HepG2 (cell line): ENCODE measurements at regions not wholly inside any gene's neighbourhood (a gene's known extent, or its start where the extent isn't known, plus 50 kb on each side); places are given as distances from the start of the nearest gene placed in this dataset.

Experiments
- ATAC-seq: fragments of 200-7000 bp; cut with Tn5 transposase; 3 replicates; pipeline ENCODE4 v1.9.1; 2020; ENCODE audit warnings: mild to moderate bottlenecking, moderate library complexity
- BruUV-seq: library from RNA; stranded (reverse); fragments of 400-500 nt; replicated peaks from 2 replicates; lab custom pipeline; 2021; lab: Mats Ljungman, UMichigan
- CTCF ChIA-PET: fragments of 300-600 bp; formaldehyde crosslinking; extraction: SDS; loops from one replicate; lab custom pipeline; 2021; ENCODE audit warnings: low total read pairs, inconsistent platforms, low intra/inter-chr PET ratio; lab: Yijun Ruan, JAX
- POLR2A ChIA-PET: fragments of 350-600 bp; sonication (Branson Sonifier 250); formaldehyde crosslinking; loops from one replicate; lab custom pipeline; 2020; ENCODE audit warnings: antibody characterized with exemption, inconsistent platforms; lab: Yijun Ruan, JAX
- DNase-seq: peaks from one replicate; pipeline ENCODE4 v3.0.0-alpha.2; 2015; ENCODE audit warnings: low spot score
- FAIRE-seq: peaks from 3 replicates; lab custom pipeline; 2011; peaks lifted over from hg19 to GRCh38; lab: Jason Lieb, UNC
- H2AFZ ChIP-seq: one replicate; pipeline ENCODE4 v1.6.1; 2011; ENCODE audit warnings: low read length, inconsistent platforms
- H3K27ac ChIP-seq: fragments of 300-600 bp; 3 replicates; pipeline ENCODE4 v1.8.0; 2011; ENCODE audit warnings: mixed run types, mild to moderate bottlenecking, mixed read lengths, low read length, inconsistent platforms; ENCODE audit not compliant: insufficient read depth; ENCODE audit errors: extremely low read length
- H3K27me3 ChIP-seq, 2 experiments: fragments of 200-600 bp in 1 of 2; 2 replicates in 1 of 2; 3 replicates in 1 of 2; pipeline versions ENCODE4 v1.6.0 to v1.8.0; 2011; ENCODE audit warnings: low read length in 2 of 2, mild to moderate bottlenecking in 2 of 2, moderate library complexity in 2 of 2, inconsistent platforms in 1 of 2; ENCODE audit not compliant: insufficient read depth in 2 of 2, control insufficient read depth in 1 of 2
- H3K36me3 ChIP-seq, 2 experiments: fragments of 200-600 bp in 1 of 2; replicated peaks in 1 of 2; 2 replicates in 1 of 2; 3 replicates in 1 of 2; pipeline versions ENCODE4 v1.5.1 to v1.8.0; 2011; ENCODE audit warnings: low read length in 2 of 2, inconsistent platforms in 1 of 2; ENCODE audit not compliant: insufficient read depth in 2 of 2, control insufficient read depth in 1 of 2
- H3K4me1 ChIP-seq: 2 replicates; pipeline ENCODE4 v1.5.1; 2012; ENCODE audit warnings: low read length, inconsistent platforms; ENCODE audit not compliant: insufficient read depth
- H3K4me2 ChIP-seq: 2 replicates; pipeline ENCODE4 v1.6.0; 2011; ENCODE audit warnings: low read depth, low read length, inconsistent platforms
- H3K4me3 ChIP-seq, 3 experiments: fragments of 200-600 bp in 1 of 3; sonication (generic), shearing (Covaris generic) in 1 of 3; replicated peaks in 1 of 3; 2 replicates each; pipeline ENCODE4 v1.5.1; 2011 to 2016; ENCODE audit warnings: low read length in 3 of 3, inconsistent platforms in 2 of 3, low read depth in 2 of 3, mild to moderate bottlenecking in 2 of 3, control low read depth in 1 of 3, mixed read lengths in 1 of 3; ENCODE audit not compliant: insufficient read depth in 1 of 3
- H3K79me2 ChIP-seq: one replicate; pipeline ENCODE4 v1.6.1; 2011; ENCODE audit warnings: low read length, inconsistent platforms; ENCODE audit not compliant: insufficient read depth
- H3K9ac ChIP-seq: 2 replicates; pipeline ENCODE4 v1.6.0; 2011; ENCODE audit warnings: mild to moderate bottlenecking, low read depth, low read length, inconsistent platforms; ENCODE audit not compliant: insufficient read depth
- H3K9me3 ChIP-seq: 2 replicates; pipeline ENCODE4 v1.5.1; 2012; ENCODE audit warnings: mild to moderate bottlenecking, low read length
- H4K20me1 ChIP-seq: 2 replicates; pipeline ENCODE4 v1.6.0; 2011; ENCODE audit warnings: inconsistent platforms, mild to moderate bottlenecking, low read length, moderate library complexity; ENCODE audit not compliant: insufficient read depth
- AKAP8 ChIP-seq: sonication (generic); formaldehyde crosslinking; IDR thresholded peaks from 2 replicates; pipeline ENCODE4 v1.5.1; 2020; ENCODE audit warnings: mild to moderate bottlenecking, missing genetic modification reagents
- ATF1 ChIP-seq: IDR thresholded peaks from 2 replicates; pipeline ENCODE4 v1.6.1; 2016; ENCODE audit warnings: mild to moderate bottlenecking, control low read depth
- MIXL1 ChIP-seq: IDR thresholded peaks from 2 replicates; pipeline ENCODE4 v1.6.1; 2016
- POLR2AphosphoS5 ChIP-seq: IDR thresholded peaks from 2 replicates; pipeline ENCODE4 v1.6.1; 2012; ENCODE audit warnings: low read depth, low read length
- REL ChIP-seq: sonication (generic); formaldehyde crosslinking; conservative IDR thresholded peaks from 2 replicates; pipeline ENCODE4 v1.8.0; 2022; ENCODE audit warnings: mild to moderate bottlenecking, missing genetic modification reagents, moderate library complexity
- REXO4 ChIP-seq: sonication (generic); formaldehyde crosslinking; IDR thresholded peaks from 2 replicates; pipeline ENCODE4 v1.8.0; 2022; ENCODE audit warnings: missing genetic modification reagents, mild to moderate bottlenecking, borderline replicate concordance
- SIN3A ChIP-seq: IDR thresholded peaks from 2 replicates; pipeline ENCODE4 v1.6.1; 2011; ENCODE audit warnings: low read depth, mild to moderate bottlenecking, control low read depth, low read length, borderline replicate concordance
- TAF15 ChIP-seq: fragments of 200-400 bp; formaldehyde crosslinking; IDR thresholded peaks from one replicate; pipeline ENCODE4 v1.6.1; 2018; ENCODE audit warnings: mild to moderate bottlenecking, low read depth, low read length; ENCODE audit not compliant: poor library complexity, severe bottlenecking
- ZBTB1 ChIP-seq: sonication (generic); formaldehyde crosslinking; IDR thresholded peaks from 2 replicates; pipeline ENCODE4 v1.4.0; 2020; ENCODE audit warnings: missing genetic modification reagents, borderline replicate concordance
- ZNF12 ChIP-seq: sonication (generic); formaldehyde crosslinking; IDR thresholded peaks from 2 replicates; pipeline ENCODE4 v1.5.0; 2020; ENCODE audit warnings: missing genetic modification reagents
- ZNF124 ChIP-seq: sonication (generic); formaldehyde crosslinking; IDR thresholded peaks from 2 replicates; pipeline ENCODE4 v1.4.0; 2020; ENCODE audit warnings: missing genetic modification reagents
- ZNF33A ChIP-seq: sonication (generic); formaldehyde crosslinking; IDR thresholded peaks from 2 replicates; pipeline ENCODE4 v1.5.1; 2020; ENCODE audit warnings: missing genetic modification reagents, mild to moderate bottlenecking, moderate library complexity, borderline replicate concordance
- ZNF660 ChIP-seq: sonication (generic); formaldehyde crosslinking; IDR thresholded peaks from 2 replicates; pipeline ENCODE4 v1.5.1; 2020; ENCODE audit warnings: mild to moderate bottlenecking, low read depth, missing genetic modification reagents, borderline replicate concordance
- WGBS: methylation state at CpG from one replicate; pipeline ENCODE4 v1.1.6; 2017; ENCODE audit warnings: low lambda C conversion rate; 5-methylcytosine and 5-hydroxymethylcytosine counted together
- in situ Hi-C: cut with HindIII; loops from 2 replicates; pipeline ENCODE4 v1.10.0; 2017; ENCODE audit warnings: low pct_unique_long_range_greater_than_20kb; ENCODE audit not compliant: extremely low pct_ligation_motif_present
- intact Hi-C: fragments of 100-400 bp; cut with micrococcal nuclease; formaldehyde crosslinking; loops from one replicate; pipeline ENCODE4 v1.10.0; 2022; ENCODE audit not compliant: unreplicated experiment
- TF ChIP-seq, protein P1 (sequence below): sonication (generic); formaldehyde crosslinking; IDR thresholded peaks from 2 replicates; pipeline ENCODE4 v1.9.0; 2021; ENCODE audit warnings: missing genetic modification reagents, mild to moderate bottlenecking, borderline replicate concordance
- TF ChIP-seq, protein P2 (sequence below): sonication (generic); formaldehyde crosslinking; IDR thresholded peaks from 2 replicates; pipeline ENCODE4 v1.9.0; 2021; ENCODE audit warnings: missing genetic modification reagents, mild to moderate bottlenecking, borderline replicate concordance
- TF ChIP-seq, protein P3 (sequence below): fragments of 450-650 bp; IDR thresholded peaks from 2 replicates; pipeline ENCODE4 v1.6.1; 2017; ENCODE audit warnings: mild to moderate bottlenecking
- TF ChIP-seq, protein P4 (sequence below): sonication (generic); formaldehyde crosslinking; IDR thresholded peaks from 2 replicates; pipeline ENCODE4 v1.4.0; 2020; ENCODE audit warnings: missing genetic modification reagents

DNA sequence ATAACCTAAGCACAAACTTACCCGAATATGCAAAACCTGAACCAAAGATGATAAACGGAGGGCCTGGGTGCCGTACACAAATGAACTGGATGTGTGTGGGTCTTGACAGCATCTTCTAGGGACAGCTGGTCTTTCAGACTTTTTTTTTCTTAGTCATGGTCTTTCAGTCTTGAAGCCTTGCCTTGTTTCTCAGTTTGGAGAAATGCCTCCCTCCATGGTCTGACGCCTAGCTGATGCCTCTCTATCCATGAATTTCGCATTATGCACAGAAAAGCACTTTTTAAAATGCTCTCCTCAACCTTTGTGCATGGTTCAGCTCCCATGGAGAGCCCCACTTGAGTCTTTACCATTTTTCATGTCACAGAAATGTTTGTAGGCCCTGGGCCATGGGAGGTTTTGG is 52.8 kb upstream of the LYRM9 start:
- Histone ChIP-seq H4K20me1 (no peaks in the 10 kb centered on the region), H3K4me3 (no peak overlapping the region), H3K4me1 (no peaks in the 10 kb centered on the region), H3K79me2 (no peaks in the 10 kb centered on the region), H3K9ac (no peak overlapping the region), H3K27me3 (no peaks in the 10 kb centered on the region; a peak in 1 of 5 replicates), H3K9me3 (no peaks in the 10 kb centered on the region), H3K27ac (no peak overlapping the region), H2AFZ (no peak overlapping the region), H3K4me2 (no peak overlapping the region)
- intact Hi-C loops: no loop called here
- no peak for FAIRE-seq
- in situ Hi-C loops: no loop called here
- 30% methylated on average over 5 of the region's 5 CpGs for WGBS
- POLR2A ChIA-PET: no interaction called here
- DNase-seq: no peak
- no TSS peak for BruUV-seq
- ATAC-seq: no peak
- TF ChIP-seq MIXL1 (CRISPR knock-in tag): no peak
- no peak for TF ChIP-seq SIN3A
- TF ChIP-seq, protein P1, sequence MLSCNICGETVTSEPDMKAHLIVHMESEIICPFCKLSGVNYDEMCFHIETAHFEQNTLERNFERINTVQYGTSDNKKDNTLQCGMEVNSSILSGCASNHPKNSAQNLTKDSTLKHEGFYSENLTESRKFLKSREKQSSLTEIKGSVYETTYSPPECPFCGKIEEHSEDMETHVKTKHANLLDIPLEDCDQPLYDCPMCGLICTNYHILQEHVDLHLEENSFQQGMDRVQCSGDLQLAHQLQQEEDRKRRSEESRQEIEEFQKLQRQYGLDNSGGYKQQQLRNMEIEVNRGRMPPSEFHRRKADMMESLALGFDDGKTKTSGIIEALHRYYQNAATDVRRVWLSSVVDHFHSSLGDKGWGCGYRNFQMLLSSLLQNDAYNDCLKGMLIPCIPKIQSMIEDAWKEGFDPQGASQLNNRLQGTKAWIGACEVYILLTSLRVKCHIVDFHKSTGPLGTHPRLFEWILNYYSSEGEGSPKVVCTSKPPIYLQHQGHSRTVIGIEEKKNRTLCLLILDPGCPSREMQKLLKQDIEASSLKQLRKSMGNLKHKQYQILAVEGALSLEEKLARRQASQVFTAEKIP (CRISPR knock-in tag): no peak
- TF ChIP-seq AKAP8 (CRISPR knock-in tag): no peak
- no peak for TF ChIP-seq REL (CRISPR knock-in tag)
- TF ChIP-seq ZNF12 (CRISPR knock-in tag): no peak
- TF ChIP-seq, protein P2, sequence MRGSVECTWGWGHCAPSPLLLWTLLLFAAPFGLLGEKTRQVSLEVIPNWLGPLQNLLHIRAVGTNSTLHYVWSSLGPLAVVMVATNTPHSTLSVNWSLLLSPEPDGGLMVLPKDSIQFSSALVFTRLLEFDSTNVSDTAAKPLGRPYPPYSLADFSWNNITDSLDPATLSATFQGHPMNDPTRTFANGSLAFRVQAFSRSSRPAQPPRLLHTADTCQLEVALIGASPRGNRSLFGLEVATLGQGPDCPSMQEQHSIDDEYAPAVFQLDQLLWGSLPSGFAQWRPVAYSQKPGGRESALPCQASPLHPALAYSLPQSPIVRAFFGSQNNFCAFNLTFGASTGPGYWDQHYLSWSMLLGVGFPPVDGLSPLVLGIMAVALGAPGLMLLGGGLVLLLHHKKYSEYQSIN (CRISPR knock-in tag): no peak
- TF ChIP-seq ZNF660 (CRISPR knock-in tag): no peak
- TF ChIP-seq ZNF33A (CRISPR knock-in tag): no peak
- no peak for TF ChIP-seq TAF15
- no peak for TF ChIP-seq ZNF124
- TF ChIP-seq, protein P3, sequence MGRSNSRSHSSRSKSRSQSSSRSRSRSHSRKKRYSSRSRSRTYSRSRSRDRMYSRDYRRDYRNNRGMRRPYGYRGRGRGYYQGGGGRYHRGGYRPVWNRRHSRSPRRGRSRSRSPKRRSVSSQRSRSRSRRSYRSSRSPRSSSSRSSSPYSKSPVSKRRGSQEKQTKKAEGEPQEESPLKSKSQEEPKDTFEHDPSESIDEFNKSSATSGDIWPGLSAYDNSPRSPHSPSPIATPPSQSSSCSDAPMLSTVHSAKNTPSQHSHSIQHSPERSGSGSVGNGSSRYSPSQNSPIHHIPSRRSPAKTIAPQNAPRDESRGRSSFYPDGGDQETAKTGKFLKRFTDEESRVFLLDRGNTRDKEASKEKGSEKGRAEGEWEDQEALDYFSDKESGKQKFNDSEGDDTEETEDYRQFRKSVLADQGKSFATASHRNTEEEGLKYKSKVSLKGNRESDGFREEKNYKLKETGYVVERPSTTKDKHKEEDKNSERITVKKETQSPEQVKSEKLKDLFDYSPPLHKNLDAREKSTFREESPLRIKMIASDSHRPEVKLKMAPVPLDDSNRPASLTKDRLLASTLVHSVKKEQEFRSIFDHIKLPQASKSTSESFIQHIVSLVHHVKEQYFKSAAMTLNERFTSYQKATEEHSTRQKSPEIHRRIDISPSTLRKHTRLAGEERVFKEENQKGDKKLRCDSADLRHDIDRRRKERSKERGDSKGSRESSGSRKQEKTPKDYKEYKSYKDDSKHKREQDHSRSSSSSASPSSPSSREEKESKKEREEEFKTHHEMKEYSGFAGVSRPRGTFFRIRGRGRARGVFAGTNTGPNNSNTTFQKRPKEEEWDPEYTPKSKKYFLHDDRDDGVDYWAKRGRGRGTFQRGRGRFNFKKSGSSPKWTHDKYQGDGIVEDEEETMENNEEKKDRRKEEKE: no peak
- TF ChIP-seq POLR2AphosphoS5: no peak
- no peak for TF ChIP-seq ATF1 (CRISPR knock-in tag)
- TF ChIP-seq, protein P4, sequence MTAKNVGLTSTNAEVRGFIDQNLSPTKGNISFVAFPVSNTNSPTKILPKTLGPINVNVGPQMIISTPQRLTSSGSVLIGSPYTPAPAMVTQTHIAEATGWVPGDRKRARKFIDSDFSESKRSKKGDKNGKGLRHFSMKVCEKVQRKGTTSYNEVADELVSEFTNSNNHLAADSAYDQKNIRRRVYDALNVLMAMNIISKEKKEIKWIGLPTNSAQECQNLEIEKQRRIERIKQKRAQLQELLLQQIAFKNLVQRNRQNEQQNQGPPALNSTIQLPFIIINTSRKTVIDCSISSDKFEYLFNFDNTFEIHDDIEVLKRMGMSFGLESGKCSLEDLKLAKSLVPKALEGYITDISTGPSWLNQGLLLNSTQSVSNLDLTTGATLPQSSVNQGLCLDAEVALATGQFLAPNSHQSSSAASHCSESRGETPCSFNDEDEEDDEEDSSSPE (CRISPR knock-in tag): no peak
- TF ChIP-seq REXO4 (CRISPR knock-in tag): no peak
- no peak for TF ChIP-seq ZBTB1 (CRISPR knock-in tag)
- TF ChIP-seq, all 625 proteins: peak for 0
- CTCF ChIA-PET: no interaction called here
- H3K36me3 ChIP-seq: no peaks in the 10 kb centered on the region
